AG04450 (cell line): ENCODE measurements at regions not wholly inside any gene's neighbourhood (a gene's known extent, or its start where the extent isn't known, plus 50 kb on each side); places are given as distances from the start of the nearest gene placed in this dataset.
"Not testable (repeated sequence)": the region's sequence is repeated elsewhere in the genome, so short reads cannot be mapped to it uniquely, and the experiment has no call there.

Experiments
- CTCF ChIA-PET: fragments of 300-600, 350-600 bp; formaldehyde crosslinking; extraction: SDS; loops from one replicate; lab custom pipeline; 2022; ENCODE audit warnings: antibody characterized with exemption, inconsistent platforms; lab: Charles Lee
- POLR2A ChIA-PET: fragments of 350-600 bp; formaldehyde crosslinking; extraction: SDS; loops from one replicate; lab custom pipeline; 2021; ENCODE audit warnings: antibody characterized with exemption, inconsistent platforms; lab: Yijun Ruan, JAX
- DNase-seq: peaks from one replicate; pipeline ENCODE4 v3.0.0-alpha.2; 2011; ENCODE audit warnings: low read depth, low spot score
- H3K27ac ChIP-seq: one replicate; pipeline ENCODE4 v1.5.1; 2012; ENCODE audit warnings: low read depth, low read length, control low read depth
- H3K27me3 ChIP-seq: one replicate; pipeline ENCODE4 v1.6.0; 2012; ENCODE audit warnings: low read length; ENCODE audit not compliant: control insufficient read depth, insufficient read depth
- H3K4me3 ChIP-seq: 2 replicates; pipeline ENCODE4 v1.5.1; 2011; ENCODE audit warnings: mild to moderate bottlenecking, low read depth, low read length, control low read depth
- H3K9me3 ChIP-seq: 2 replicates; pipeline ENCODE4 v1.5.1; 2012; ENCODE audit warnings: low read length; ENCODE audit not compliant: control insufficient read depth, insufficient read depth
- TF ChIP-seq, protein P1 (sequence below): IDR thresholded peaks from 2 replicates; pipeline ENCODE4 v1.5.1; 2011; ENCODE audit warnings: low read depth, low read length, control low read depth, inconsistent platforms

DNA sequence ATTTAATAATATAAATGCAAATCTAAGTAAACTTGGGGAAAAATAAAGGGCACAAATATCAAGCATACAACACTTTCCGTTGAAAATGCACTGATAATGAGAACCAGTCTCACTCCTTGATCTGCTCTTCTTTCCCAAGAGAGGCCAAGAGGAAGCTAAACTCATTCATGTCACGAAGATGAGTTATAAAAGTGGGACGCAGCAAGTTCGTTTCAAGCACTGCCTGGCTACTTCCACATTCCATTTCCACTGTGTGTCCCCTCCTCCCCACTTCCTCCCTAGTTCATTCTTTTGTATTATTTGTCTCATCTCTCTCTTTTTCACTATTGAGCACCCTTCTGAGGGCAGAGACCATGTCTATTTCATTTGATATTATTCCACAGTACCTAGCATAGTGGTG lies 158.1 kb downstream of the SLC24A2 start:
- ChIA-PET POLR2A (no interaction called here), CTCF (no interaction called here)
- Histone ChIP-seq H3K27me3 (no peaks in the 10 kb centered on the region), H3K27ac (no peak overlapping the region), H3K4me3 (no peak overlapping the region), H3K9me3 (no peaks in the 10 kb centered on the region)
- TF ChIP-seq, protein P1, sequence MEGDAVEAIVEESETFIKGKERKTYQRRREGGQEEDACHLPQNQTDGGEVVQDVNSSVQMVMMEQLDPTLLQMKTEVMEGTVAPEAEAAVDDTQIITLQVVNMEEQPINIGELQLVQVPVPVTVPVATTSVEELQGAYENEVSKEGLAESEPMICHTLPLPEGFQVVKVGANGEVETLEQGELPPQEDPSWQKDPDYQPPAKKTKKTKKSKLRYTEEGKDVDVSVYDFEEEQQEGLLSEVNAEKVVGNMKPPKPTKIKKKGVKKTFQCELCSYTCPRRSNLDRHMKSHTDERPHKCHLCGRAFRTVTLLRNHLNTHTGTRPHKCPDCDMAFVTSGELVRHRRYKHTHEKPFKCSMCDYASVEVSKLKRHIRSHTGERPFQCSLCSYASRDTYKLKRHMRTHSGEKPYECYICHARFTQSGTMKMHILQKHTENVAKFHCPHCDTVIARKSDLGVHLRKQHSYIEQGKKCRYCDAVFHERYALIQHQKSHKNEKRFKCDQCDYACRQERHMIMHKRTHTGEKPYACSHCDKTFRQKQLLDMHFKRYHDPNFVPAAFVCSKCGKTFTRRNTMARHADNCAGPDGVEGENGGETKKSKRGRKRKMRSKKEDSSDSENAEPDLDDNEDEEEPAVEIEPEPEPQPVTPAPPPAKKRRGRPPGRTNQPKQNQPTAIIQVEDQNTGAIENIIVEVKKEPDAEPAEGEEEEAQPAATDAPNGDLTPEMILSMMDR, result no peak
- DNase-seq, result no peak

- no peaks in the 10 kb centered on the region for H3K9me3 ChIP-seq
- POLR2A ChIA-PET, result no interaction called here
- CTCF ChIA-PET, result no interaction called here
- TF ChIP-seq, protein P1, result no peak
- DNase-seq, result no peak
- no peak overlapping the region for H3K27ac ChIP-seq
- H3K4me3 ChIP-seq, result no peak overlapping the region
- no peaks in the 10 kb centered on the region for H3K27me3 ChIP-seq
Measured at GRCh38 chr9:19629488-19629887, 159.3 kb downstream of the SLC24A2 start.

- H3K4me3 ChIP-seq, H3K9me3 ChIP-seq, CTCF ChIA-PET, H3K27ac ChIP-seq, H3K27me3 ChIP-seq, DNase-seq, POLR2A ChIA-PET: not testable (repeated sequence)
Measured at GRCh38 chr9:19625426-19625825, 163.4 kb downstream of the SLC24A2 start.

- POLR2A ChIA-PET, result no interaction called here
- CTCF ChIA-PET, result interaction anchor here (1.0 kb wide), 1 partner anchor 160 kb away, joined by 3 read pairs; no protein-coding TSS in a partner anchor
- no peak for DNase-seq
- no peak overlapping the region for H3K4me3 ChIP-seq
- no peaks in the 10 kb centered on the region for H3K9me3 ChIP-seq
- no peak overlapping the region for H3K27ac ChIP-seq
- no peaks in the 10 kb centered on the region for H3K27me3 ChIP-seq
- TF ChIP-seq, protein P1, result no peak
Measured at GRCh38 chr9:19624519-19624918, 164.3 kb downstream of the SLC24A2 start.

DNA sequence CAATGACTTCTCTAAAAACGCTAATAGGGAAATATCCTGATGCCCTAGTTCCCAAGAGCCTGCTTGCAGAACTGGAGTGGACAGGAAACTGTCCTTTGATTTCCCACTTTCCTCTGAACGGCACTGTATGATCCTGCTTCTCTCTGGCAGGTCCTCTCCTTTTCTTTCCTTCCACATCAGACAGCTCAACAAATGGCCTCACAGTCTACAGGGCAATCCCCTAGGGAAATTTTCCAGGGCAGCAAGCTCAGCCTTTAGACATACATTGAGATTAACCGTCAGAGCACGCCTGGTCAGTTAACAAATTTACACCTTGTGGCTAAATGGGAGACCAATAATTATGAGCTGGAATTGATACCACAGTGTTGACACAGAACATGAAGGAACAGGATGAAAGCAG lies 164.9 kb downstream of the SLC24A2 start:
- H3K27me3 ChIP-seq, result no peaks in the 10 kb centered on the region
- ChIA-PET POLR2A (no interaction called here), CTCF (interaction anchor here (1.0 kb wide), 1 partner anchor 159 kb away, joined by 3 read pairs; no protein-coding TSS in a partner anchor)
- TF ChIP-seq, protein P1, result no peak
- H3K27ac ChIP-seq, result no peak overlapping the region
- no peaks in the 10 kb centered on the region for H3K9me3 ChIP-seq
- H3K4me3 ChIP-seq, result no peak overlapping the region
- no peak for DNase-seq

- H3K4me3 ChIP-seq, result no peak overlapping the region
- DNase-seq, result no peak
- no peak overlapping the region for H3K27ac ChIP-seq
- TF ChIP-seq, protein P1, result no peak
- ChIA-PET POLR2A (no interaction called here), CTCF (no interaction called here)
- no peaks in the 10 kb centered on the region for H3K9me3 ChIP-seq
- no peaks in the 10 kb centered on the region for H3K27me3 ChIP-seq
Measured at GRCh38 chr9:19620326-19620725, 168.5 kb downstream of the SLC24A2 start.
